ENCODE measurements at regions not wholly inside any gene's neighbourhood (a gene's known extent, or its start where the extent isn't known, plus 50 kb on each side); places are given as distances from the start of the nearest gene placed in this dataset.
"Not testable (repeated sequence)": the region's sequence is repeated elsewhere in the genome, so short reads cannot be mapped to it uniquely, and the experiment has no call there.

GRCh38 chr7:85940798-85941197 lies 702.9 kb upstream of the GRM3 start:
- DNase-seq (no peak), ATAC-seq (no peak)
- intact Hi-C loops (cut with DNase I, micrococcal nuclease), result no loop called here

- intact Hi-C loops (cut with DNase I, micrococcal nuclease), result no loop called here
- ATAC-seq (no peak), DNase-seq (no peak)
These were observed 711.8 kb upstream of the GRM3 start for GRCh38 chr7:85931919-85932318.

- DNase-seq (no peak), ATAC-seq (no peak)
- intact Hi-C loops (cut with DNase I, micrococcal nuclease), result no loop called here
These were observed 715.2 kb upstream of the GRM3 start for GRCh38 chr7:85928500-85928899.

GRCh38 chr7:85927226-85927625 lies 716.5 kb upstream of the GRM3 start:
- intact Hi-C loops (cut with DNase I, micrococcal nuclease), result no loop called here
- ATAC-seq, result no peak

GRCh38 chr7:85924062-85924461 lies 719.6 kb upstream of the GRM3 start:
- no peak for DNase-seq
- intact Hi-C loops (cut with DNase I, micrococcal nuclease), result no loop called here

More at GRCh38 chr7:85927226-85927625, 716.5 kb upstream of the GRM3 start:
- no peak for DNase-seq

GRCh38 chr7:85916016-85916415 lies 727.7 kb upstream of the GRM3 start:
- ATAC-seq (no peak), DNase-seq (no peak)
- intact Hi-C loops (cut with DNase I, micrococcal nuclease), result no loop called here

More at GRCh38 chr7:85924062-85924461, 719.6 kb upstream of the GRM3 start:
- ATAC-seq, result no peak

GRCh38 chr7:85914437-85914836 lies 727.6 kb upstream of the SEMA3D start:
- no peak for ATAC-seq
- intact Hi-C loops (cut with DNase I, micrococcal nuclease), result no loop called here

GRCh38 chr7:85908051-85908450 lies 721.2 kb upstream of the SEMA3D start:
- no peak for ATAC-seq

More at GRCh38 chr7:85914437-85914836, 727.6 kb upstream of the SEMA3D start:
- DNase-seq, result no peak

GRCh38 chr7:85897967-85898366 lies 711.1 kb upstream of the SEMA3D start:
- intact Hi-C loops (cut with DNase I, micrococcal nuclease), result no loop called here
- ATAC-seq (no peak), DNase-seq (no peak)

More at GRCh38 chr7:85908051-85908450, 721.2 kb upstream of the SEMA3D start:
- no peak for DNase-seq
- intact Hi-C loops (cut with DNase I, micrococcal nuclease), result no loop called here

GRCh38 chr7:85896531-85896930 lies 709.7 kb upstream of the SEMA3D start:
- intact Hi-C loops (cut with DNase I, micrococcal nuclease), result no loop called here
- ATAC-seq (no peak), DNase-seq (no peak)

GRCh38 chr7:85895835-85896234 lies 709.0 kb upstream of the SEMA3D start:
- DNase-seq (no peak), ATAC-seq (no peak)
- intact Hi-C loops (cut with DNase I, micrococcal nuclease), result no loop called here

- intact Hi-C loops (cut with DNase I, micrococcal nuclease), result loop anchor here in 1 of 2 donors (5.0 kb wide), 1 partner anchor 1010 kb away; no protein-coding TSS in a partner anchor
- not testable (repeated sequence) for ATAC-seq, DNase-seq
These were observed 705.0 kb upstream of the SEMA3D start for GRCh38 chr7:85891900-85892299.

- intact Hi-C loops (cut with DNase I, micrococcal nuclease), result loop anchor here in 1 of 2 donors (5.0 kb wide), 1 partner anchor 1012 kb away; no protein-coding TSS in a partner anchor
- ATAC-seq (no peak), DNase-seq (no peak)
These were observed 703.5 kb upstream of the SEMA3D start for GRCh38 chr7:85890244-85890811.

- intact Hi-C loops (cut with DNase I, micrococcal nuclease), result no loop called here
These were observed 700.3 kb upstream of the SEMA3D start for GRCh38 chr7:85887133-85887532.

GRCh38 chr7:85882335-85882734 lies 695.5 kb upstream of the SEMA3D start:
- ATAC-seq (no peak), DNase-seq (no peak)
- intact Hi-C loops (cut with DNase I, micrococcal nuclease), result no loop called here

More at GRCh38 chr7:85887133-85887532, 700.3 kb upstream of the SEMA3D start:
- DNase-seq (no peak), ATAC-seq (no peak)

GRCh38 chr7:85875398-85875797 lies 688.5 kb upstream of the SEMA3D start:
- ATAC-seq, result no peak
- intact Hi-C loops (cut with DNase I, micrococcal nuclease), result no loop called here
- no peak for DNase-seq

GRCh38 chr7:85866540-85866939 lies 679.7 kb upstream of the SEMA3D start:
- intact Hi-C loops (cut with DNase I, micrococcal nuclease), result no loop called here
- ATAC-seq (no peak), DNase-seq (no peak)

GRCh38 chr7:85851571-85852193 lies 664.8 kb upstream of the SEMA3D start:
- DNase-seq, result no peak
- intact Hi-C loops (cut with DNase I, micrococcal nuclease), result loop anchor here in 1 of 2 donors (10.0 kb wide), 1 partner anchor 807 kb away; no protein-coding TSS in a partner anchor

GRCh38 chr7:85850381-85850780 lies 663.5 kb upstream of the SEMA3D start:
- ATAC-seq (no peak), DNase-seq (no peak)
- intact Hi-C loops (cut with DNase I, micrococcal nuclease), result loop anchor here in 1 of 2 donors (10.0 kb wide), 1 partner anchor 806 kb away; no protein-coding TSS in a partner anchor

More at GRCh38 chr7:85851571-85852193, 664.8 kb upstream of the SEMA3D start:
- no peak for ATAC-seq

GRCh38 chr7:85840554-85840953 lies 653.7 kb upstream of the SEMA3D start:
- intact Hi-C loops (cut with DNase I, micrococcal nuclease), result no loop called here
- no peak for ATAC-seq
- no peak for DNase-seq

All from left colon (tissue), 2 donors.